M059J (cell line): ENCODE measurements at regions not wholly inside any gene's neighbourhood (a gene's known extent, or its start where the extent isn't known, plus 50 kb on each side); places are given as distances from the start of the nearest gene placed in this dataset.
A peak's percentile ranks its signal among the peaks of the same experiment; 100 is the strongest.

ENCODE experiments used
- DNase-seq: peaks from one replicate; pipeline ENCODE4 v3.0.0-alpha.2; 2012; ENCODE audit warnings: low read depth

DNA sequence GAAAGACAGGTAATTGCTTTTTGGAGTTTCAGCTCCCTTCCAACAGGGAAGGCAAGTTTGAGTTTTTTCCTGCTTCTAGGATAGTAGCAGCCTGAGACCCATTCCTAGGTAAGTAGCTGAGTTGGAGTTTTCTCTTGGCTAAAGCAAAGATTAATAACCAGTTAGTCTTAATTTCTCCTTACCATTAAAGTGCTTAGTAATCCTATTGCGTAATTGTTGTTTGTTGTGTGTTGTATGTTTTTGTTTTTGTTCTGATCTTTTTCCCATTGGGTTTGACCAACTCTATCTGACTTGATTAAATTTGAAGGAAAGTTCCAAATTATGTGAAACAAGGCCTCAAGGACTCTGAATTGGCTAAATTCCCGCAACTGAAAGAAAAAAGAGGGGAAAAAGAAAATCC lies 83.5 kb downstream of the TBX22 start:
- no peak for DNase-seq

DNA sequence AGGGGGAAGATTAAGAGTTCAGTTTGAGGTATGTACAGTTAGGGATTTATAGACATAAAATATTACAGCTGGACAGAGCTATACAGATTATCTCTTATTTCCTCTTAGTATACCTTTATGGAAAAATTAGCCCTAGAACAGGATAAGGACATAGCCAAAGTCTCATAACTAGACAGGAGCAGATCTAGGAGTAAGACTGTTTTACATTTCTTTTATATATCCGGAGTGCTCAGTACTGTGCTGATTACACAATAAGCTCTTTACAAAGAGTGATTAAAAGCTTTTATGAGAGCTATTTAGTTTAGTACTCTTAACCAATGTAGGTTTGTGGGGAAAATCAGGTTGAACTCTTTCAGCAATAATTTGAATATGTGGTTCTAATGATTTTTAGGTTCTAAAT lies 105.8 kb downstream of the TBX22 start:
- no peak for DNase-seq

DNA sequence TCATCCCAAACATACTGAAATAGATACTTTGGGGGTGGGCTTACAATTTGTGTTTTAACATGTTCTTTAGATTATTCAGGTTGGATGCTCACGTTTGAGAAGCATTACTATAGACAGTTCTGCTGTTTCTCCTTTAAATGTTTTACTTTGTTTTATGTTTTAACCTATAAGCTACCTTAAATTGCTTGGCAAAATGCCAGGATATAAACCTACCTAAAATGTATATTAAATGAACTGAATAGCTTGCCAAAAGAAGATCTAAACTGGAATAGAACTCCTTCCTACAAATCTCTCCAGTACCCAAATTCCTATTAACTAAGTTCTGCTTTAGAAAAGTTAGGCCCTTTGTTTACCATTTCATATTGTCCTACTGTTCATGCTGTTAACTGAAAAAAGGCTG lies 124.4 kb downstream of the TBX22 start:
- no peak for DNase-seq

DNA sequence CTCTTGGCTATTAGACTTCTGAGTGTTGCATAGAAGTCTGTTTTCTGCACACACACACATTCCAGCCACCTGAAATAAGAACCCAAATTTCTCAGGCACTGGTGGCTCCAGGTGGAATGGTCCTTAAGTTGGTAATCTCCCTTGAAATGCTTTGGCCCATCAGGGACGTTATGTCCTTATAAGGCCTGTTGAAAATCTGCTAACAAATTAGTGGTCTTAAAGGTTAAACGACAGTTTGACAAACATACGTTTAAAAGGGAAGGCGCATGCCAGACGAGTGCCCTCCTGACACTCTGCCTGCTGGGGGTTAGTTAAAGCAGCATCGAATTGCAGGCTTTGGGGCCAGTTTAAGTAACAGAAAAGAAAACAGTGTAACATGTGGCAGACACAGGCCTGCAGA lies 125.0 kb downstream of the TBX22 start:
- no peak for DNase-seq

DNA sequence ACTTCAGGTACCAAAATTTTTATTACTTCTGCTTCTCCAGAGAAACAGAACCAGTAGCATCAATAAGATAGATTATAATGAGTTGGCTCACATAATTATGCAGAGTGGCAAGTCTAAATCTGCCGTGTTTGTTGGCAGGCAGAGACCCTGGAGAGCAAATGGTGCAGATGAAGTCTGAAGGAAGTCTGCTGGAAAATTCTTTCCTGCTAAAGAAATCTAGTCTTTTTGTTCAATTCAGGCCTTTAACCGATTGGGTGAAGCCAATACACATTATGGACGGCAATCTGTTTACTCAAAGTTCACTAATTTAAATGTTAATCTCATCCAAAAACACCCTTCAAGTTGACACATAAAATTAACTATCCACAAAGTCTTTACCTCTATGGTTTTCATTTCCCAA lies 156.0 kb downstream of the TBX22 start:
- no peak for DNase-seq

DNA sequence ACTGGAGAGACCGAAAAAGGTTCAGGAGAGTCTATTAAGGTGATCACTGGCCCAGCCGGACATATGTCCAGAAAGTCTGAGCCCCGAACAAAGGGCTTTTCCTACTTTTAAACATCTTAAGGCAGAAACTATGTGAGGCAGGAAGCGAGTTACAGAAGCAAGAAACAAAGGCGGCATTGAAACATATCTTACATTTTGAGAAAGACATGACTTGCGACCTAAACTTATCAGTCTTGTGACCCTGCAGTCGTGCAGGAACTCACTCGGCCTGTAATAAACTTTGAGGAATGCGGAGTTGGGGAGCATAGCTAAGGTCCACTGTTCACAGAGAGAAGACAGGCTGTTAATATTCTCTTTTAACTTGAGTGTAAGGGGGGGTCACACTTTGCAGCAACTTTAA lies 158.7 kb downstream of the TBX22 start:
- no peak for DNase-seq

DNA sequence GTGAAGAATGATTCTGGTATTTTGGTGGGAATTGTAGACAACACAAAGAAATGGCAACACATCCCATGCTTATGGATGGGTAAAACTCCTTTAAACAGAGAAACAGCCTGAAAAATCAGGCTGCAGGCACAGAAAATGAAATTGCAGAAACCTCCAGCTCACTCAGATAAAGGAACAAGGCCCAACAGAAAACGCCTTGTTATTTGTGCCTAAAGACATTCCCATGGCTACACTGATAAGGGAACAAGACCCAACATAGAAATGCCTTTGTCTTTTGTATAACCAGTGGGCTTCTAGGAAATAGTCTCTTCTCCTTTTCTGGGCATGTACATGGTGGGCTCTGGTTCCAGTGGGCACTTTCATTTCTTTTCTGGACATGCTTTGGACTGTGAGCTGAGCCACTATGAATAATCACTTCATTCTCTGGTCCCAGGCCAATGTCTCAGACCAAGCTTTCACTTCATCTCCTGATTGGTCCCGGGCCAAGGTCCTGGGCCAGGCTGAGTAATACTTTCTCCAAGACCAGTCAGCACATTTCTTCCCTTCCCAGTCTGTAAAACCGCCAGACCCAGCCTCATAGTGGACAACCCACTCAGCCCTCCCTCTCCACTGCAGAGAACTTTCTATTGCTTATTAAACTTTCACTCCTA lies 160.5 kb downstream of the TBX22 start:
- DNase-seq: no peak

DNA sequence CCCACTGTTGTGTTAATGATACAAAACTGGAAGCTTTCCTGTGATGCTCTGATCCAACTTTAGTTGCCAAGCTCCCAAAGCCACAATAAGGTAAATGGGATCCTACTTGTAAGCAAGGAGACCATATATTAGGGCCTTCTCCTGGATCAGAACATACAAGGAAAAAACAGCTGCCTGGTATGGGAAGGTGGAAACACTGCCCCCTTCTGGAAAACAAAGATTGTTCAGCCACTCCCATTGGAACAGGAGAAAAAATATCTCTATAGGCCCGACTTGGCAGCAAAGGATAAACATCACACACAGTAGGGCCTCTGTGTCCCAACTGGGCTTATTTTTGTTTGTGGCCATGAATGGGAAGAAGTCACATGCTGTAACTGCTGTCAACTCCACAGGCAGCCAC lies 166.5 kb downstream of the TBX22 start:
- no peak for DNase-seq

DNA sequence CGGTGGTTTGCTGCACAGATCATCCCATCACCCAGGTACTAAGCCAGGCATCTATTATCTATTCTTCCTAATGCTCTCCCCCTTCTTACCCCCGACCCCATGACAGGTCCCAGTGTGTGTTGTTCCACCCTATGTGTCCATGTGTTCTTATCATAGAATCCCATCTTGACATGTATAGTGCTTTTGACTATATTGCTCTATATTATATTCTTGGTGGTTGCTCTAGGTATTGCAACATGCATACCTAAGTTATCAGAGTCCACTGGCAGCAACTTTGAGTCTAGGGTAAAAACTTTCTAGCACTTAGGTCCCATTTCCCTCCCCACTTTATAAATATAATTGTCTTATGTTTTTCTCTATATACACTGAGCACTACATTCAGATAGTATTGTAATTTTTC lies 170.3 kb downstream of the TBX22 start:
- no peak for DNase-seq

DNA sequence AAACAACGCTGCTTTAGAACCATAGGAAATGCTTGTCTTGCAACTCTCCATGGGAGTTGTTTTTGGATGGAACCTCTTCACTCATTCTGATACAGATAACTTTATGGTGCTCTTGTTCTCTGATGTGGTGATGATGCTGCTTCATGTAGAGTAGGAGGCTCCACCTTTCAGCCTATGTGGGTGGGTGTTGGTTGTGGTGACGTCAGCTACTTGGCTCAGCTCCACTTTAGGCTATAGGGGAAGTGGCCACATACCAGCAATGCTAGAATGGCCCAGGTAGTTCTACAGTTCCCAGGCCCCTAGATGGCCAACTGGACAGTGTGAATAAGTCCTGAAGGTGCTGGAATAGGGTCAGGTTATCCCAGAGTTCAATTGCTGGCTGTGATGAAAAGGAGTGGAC lies 192.1 kb downstream of the TBX22 start:
- DNase-seq: no peak

DNA sequence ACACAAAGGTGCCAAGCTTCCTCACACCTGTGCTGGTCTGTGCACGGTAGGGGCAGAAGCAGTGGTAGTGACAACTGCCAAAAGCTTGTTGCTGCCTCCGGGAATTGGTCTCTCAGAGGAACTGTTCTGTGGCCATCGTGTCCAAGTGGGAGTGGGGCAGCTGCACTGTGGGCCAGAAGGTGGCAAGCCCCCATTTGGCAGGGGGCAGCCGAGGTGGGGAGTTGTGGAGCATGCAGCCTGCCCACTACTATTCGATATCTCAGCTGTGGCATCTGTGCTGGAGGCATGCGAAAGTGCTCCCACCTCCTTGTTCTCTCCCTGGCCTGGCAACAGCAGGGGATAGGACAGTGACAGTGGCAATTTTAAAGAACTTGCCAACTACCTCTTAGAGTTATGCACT lies 192.8 kb downstream of the TBX22 start:
- no peak for DNase-seq

DNA sequence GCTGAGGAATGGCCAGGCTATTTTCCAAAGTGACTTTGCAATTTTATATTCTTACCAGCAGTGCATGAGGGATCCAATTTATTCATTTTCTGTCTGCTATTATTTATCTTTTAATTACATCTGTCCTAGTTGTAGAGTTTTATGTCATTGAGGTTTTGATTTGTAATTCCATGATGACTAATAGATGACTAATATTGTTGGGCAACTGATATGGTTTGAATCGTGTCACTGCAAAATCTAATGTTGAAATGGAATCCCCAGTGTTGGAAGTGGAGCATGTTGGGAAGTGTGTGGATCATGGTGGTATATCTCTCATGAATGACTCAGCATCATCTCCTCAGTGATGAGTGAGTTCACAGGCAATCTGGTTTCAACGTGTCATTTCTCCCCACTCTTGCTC lies 201.5 kb downstream of the TBX22 start:
- DNase-seq: peak; percentile 38

DNA sequence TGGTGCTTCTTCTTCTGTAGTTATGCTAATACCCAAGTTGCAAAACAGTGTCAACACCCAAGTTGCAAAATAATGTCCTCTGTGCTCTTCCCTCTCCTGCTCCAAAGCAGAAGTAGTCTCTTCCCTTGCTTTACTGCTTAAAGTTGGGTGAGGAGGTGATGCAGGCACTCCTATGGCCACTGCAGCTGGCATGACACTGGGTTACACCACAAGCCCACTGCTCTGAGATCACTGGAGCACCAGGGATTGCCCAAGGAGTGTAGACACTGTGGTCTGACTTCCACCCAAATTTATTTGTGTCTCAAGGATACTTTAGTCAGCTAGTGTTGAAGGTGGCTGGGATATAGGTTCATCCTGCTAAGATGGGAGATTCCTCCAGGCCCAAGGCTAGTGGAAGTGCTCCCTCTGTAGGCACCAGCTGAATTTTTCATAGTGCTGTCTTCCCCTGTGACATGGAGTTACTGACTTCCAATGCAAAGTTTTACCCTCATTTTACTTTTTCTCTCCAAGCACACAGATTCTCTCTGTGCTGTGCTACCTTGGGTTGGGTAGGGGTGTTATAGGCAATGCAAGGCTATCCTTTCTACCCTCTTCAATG lies 196.2 kb upstream of the TENT5D start:
- DNase-seq: no peak

DNA sequence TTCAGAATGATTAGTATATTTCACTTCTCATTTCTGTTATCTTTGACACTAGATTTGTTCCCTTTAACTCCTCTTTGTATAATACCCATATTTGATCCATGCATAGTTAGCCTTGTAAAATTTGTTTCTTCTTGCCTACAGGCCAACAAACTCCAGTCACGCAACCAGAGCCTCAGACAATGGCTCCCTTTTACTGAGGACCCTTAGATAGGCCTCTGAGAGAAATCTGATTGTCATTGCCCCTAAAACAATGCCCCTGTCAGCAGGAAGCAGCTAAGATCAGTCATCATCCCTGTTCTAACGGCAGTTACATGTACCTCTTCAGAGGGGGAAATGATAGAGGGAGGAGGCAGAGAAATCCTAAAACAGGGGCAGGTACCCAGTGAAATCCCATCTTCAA lies 190.6 kb upstream of the TENT5D start:
- DNase-seq: no peak

DNA sequence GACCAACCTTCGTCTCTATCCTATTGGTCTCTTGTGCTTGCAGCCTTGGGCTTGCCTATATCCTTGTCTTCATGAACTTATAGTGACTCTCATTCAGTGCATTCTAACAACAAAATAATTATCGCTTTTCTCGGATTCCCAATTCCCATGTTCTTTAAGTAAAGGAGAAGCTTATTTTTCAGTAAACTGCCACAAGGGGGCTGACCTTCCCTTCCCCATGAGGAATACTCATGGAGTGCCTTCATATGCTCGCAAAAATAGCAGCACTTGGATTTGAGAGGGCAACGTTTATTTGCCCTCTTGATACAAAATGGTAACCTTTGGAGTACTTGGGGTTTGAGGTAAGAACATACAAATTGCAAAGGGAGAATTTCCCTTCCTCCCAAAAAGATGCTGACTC lies 183.2 kb upstream of the TENT5D start:
- DNase-seq: no peak

DNA sequence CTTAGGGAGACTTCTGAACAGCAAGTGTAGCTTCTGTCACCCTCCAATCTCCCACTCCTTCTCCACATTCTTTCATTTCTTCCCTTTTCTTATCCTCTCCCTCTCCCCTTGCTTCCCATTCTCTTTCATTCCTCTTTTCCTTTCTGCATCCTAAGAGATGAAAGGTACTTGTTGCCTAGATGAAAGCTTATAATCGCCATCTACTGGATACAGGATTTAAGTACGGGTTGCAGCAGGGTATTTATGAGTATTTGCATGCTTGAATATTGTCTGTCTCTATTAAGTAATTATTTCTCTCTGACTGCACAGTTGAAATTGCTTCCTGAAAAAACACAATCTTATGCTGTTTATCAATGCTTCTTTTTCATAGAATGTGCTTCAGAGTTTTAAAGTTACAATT lies 174.0 kb upstream of the TENT5D start:
- no peak for DNase-seq

DNA sequence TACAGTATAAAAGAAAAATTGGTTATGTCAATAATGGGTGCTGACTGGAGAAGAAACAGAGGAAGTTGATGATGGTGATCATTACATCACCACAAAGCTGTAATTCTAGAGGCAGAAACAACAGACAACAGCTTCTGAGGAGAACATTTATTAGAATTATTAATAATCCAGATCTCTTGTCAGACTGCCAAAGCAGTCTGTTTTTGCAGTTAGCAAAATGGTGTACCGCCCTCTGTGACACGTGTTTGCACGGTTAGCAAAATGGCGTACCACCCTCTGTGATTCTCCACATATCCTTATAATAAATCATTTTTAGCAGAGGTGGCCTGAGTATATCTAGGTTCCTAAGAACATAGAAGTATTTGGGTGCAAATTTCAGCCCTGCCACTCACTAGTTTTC lies 154.0 kb upstream of the TENT5D start:
- DNase-seq: no peak

DNA sequence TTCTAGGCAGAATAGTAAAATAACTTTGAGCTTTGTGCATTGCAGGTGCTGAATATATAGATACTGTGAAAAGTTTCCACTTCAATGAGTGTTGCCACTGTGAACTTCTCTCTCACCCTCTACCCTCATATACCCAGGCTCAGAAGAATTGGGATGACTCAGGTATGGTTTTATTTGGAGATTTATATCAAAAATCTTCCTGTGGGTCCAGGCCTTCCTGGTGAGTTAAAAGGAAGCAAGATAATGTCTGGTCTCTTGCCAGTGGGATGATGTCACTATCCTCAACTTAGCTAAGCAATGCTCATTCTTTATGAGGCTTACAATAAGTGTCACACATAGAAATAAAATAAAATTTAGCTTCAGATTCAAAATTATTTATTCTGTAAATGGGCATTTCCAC lies 153.3 kb upstream of the TENT5D start:
- peak; percentile 3 for DNase-seq

DNA sequence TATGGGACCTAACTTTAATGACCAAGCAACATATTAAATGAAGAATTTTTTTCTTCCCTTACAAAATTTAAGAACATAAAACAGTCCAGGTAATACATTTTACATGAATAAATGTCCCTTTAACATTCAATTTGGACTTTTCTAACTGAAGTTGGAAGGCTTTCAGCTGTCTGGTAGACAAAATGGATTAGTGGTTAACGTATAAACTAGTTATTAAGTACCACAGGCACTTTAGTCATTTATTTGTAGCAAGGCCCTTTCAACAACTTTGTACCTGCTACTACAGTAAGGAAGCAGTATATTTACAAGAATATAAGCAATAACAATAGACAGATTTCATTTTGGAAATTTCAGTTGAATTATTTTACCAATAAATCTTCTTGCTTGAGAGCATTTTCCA lies 152.5 kb upstream of the TENT5D start:
- no peak for DNase-seq

DNA sequence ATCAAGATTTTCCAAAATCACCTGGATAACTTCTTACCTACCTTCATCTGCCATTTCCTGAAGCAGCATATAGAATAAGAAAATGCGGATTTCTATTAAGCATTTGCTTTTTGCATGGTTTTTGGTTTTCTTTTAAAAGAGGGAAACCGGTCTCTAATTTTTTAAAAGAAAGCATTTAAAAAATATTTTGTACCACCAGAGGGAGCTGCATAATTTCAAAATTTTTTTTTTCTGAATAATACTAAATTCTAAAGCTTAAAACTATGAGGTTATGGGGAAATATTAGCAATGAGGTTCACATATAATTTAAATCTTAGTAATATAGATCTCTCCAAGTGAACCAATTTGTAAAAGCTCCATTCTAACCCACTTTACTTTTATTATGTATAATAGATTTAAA lies 137.7 kb upstream of the TENT5D start:
- no peak for DNase-seq

DNA sequence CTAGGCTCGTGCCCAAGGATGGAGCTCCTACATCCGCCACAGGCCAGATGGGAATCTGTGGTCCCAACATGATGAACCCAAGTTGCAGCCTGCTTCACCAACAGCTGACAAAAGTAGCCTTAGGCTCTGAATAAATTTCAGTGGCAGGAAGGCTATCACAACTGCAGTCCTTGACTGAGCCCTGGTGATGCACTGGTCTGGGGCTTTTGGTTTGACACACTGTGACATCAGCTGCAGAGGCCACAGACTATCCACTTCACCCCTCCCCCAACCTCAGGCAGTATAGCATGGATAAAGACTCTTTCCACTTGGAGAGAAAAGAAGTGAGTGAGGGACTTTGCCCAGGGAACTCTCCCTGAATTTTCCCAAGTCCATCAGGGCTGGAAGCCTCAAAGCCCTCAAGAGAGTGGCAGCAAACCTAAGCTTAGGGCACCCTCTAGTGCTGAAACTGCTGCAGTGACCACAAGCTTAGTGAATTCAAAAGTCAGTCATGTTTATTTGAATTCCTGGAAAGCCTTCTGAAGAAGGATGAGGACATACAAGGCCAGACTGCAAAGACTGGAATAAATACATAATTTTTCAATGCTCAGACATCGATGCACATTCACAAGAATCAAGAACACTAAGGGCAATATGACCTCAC lies 135.0 kb upstream of the TENT5D start:
- DNase-seq: peak; percentile 5

DNA sequence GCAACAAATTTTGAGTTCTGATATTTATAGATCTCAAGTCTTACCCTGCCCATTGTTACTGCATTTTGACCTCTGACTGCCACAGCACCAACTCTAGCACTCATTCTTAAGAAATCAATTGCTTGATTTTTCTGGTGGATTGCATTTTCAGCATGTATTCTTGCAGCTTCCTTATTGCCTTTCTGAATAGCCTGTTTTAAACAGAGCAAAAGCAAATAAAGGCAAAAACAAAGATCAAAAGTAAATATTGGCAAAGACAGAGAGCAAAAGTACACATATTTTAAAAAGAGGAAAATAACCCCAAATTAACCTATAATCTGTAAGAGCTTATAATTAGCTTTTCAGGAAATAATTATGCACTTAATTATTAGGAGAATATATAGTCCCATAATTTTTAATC lies 129.4 kb upstream of the TENT5D start:
- DNase-seq: no peak

DNA sequence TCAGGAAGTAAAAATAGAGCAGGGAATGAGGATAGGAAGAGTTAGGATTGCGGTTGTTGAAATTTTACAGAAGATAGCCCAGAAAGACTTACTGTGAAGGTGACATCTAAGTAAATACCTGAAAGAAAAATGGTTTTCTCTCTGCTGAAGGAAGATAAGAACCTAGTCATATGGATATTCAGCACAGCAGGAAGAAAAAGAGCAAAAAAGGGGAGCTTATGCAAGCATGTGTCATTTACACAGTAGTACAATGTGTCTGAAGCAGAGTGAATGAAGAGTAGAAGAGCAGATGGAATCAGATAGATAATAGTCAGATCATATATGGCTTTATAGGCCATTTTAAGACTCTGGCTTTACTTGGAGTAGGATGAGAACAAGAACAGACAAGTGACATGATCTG lies 126.9 kb upstream of the TENT5D start:
- no peak for DNase-seq

DNA sequence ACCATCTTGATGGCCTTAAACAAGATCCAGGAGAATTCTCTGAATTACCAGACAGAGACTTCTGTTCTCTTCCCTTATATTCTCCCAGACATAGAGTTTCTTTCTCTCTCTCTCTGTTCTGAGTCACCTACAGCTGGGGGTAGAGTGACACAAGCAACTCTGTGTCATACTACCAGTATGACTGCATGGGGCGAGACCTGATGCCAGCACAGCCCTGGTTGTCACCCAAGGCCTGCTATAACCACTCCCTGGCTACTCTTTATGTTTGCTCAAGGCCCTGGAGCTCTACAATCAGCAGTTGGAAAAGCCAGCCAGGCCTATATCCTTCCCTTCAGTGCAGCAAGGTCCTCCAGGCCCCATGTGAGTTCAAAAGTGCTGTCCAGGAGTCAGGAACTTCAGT lies 114.2 kb upstream of the TENT5D start:
- no peak for DNase-seq
